Rectal smooth muscle tissue (tissue), 1 donor: ENCODE measurements at regions not wholly inside any gene's neighbourhood (a gene's known extent, or its start where the extent isn't known, plus 50 kb on each side); places are given as distances from the start of the nearest gene placed in this dataset.

Experiments used
- H3K27ac ChIP-seq: one replicate; pipeline ENCODE4 v1.7.0; 2013; ENCODE audit warnings: low read depth, low read length, inconsistent platforms
- H3K27me3 ChIP-seq: one replicate; pipeline ENCODE4 v1.7.0; 2013; ENCODE audit warnings: low read length; ENCODE audit not compliant: control insufficient read depth, insufficient read depth
- H3K36me3 ChIP-seq: one replicate; pipeline ENCODE4 v1.7.0; 2013; ENCODE audit warnings: low read length; ENCODE audit not compliant: control insufficient read depth, insufficient read depth
- H3K4me1 ChIP-seq: one replicate; pipeline ENCODE4 v1.7.0; 2013; ENCODE audit warnings: low read length; ENCODE audit not compliant: control insufficient read depth, insufficient read depth
- H3K4me3 ChIP-seq: one replicate; pipeline ENCODE4 v1.7.0; 2013; ENCODE audit warnings: low read length
- H3K9ac ChIP-seq: one replicate; pipeline ENCODE4 v1.7.0; 2013; ENCODE audit warnings: low read length

GRCh38 chr2:12287220-12287751 is 429.4 kb upstream of the TRIB2 start:
- Histone ChIP-seq H3K27ac (peak overlapping the region; percentile 29), H3K27me3 (no peaks in the 10 kb centered on the region), H3K4me1 (peaks cover 3% of the 10 kb centered on the region), H3K9ac (no peak overlapping the region), H3K4me3 (no peak overlapping the region), H3K36me3 (no peaks in the 10 kb centered on the region)

GRCh38 chr2:12288048-12288447 is 428.7 kb upstream of the TRIB2 start:
- Histone ChIP-seq H3K27ac (no peak overlapping the region), H3K4me3 (no peak overlapping the region), H3K4me1 (peaks cover 3% of the 10 kb centered on the region), H3K9ac (no peak overlapping the region), H3K36me3 (no peaks in the 10 kb centered on the region), H3K27me3 (no peaks in the 10 kb centered on the region)

- no peaks in the 10 kb centered on the region for H3K27me3 ChIP-seq
- H3K4me1 ChIP-seq = peaks cover 3% of the 10 kb centered on the region
- H3K4me3 ChIP-seq = no peak overlapping the region
- no peak overlapping the region for H3K9ac ChIP-seq
- no peak overlapping the region for H3K27ac ChIP-seq
- H3K36me3 ChIP-seq = no peaks in the 10 kb centered on the region
Observed at GRCh38 chr2:12289120-12289802, 427.5 kb upstream of the TRIB2 start.

GRCh38 chr2:12291303-12291702 is 425.4 kb upstream of the TRIB2 start:
- Histone ChIP-seq H3K9ac (no peak overlapping the region), H3K27ac (no peak overlapping the region), H3K27me3 (no peaks in the 10 kb centered on the region), H3K36me3 (no peaks in the 10 kb centered on the region), H3K4me3 (no peak overlapping the region), H3K4me1 (peaks cover 3% of the 10 kb centered on the region)

GRCh38 chr2:12293874-12294273 is 422.9 kb upstream of the TRIB2 start:
- Histone ChIP-seq H3K36me3 (no peaks in the 10 kb centered on the region), H3K4me3 (no peak overlapping the region), H3K4me1 (peaks cover 1% of the 10 kb centered on the region), H3K27me3 (no peaks in the 10 kb centered on the region), H3K27ac (no peak overlapping the region), H3K9ac (no peak overlapping the region)

- Histone ChIP-seq H3K4me3 (no peak overlapping the region), H3K27ac (no peak overlapping the region), H3K4me1 (no peaks in the 10 kb centered on the region), H3K27me3 (no peaks in the 10 kb centered on the region), H3K36me3 (no peaks in the 10 kb centered on the region), H3K9ac (no peak overlapping the region)
Observed at GRCh38 chr2:12295856-12296519, 420.7 kb upstream of the TRIB2 start.

- Histone ChIP-seq H3K27ac (no peak overlapping the region), H3K4me1 (no peaks in the 10 kb centered on the region), H3K4me3 (no peak overlapping the region), H3K9ac (no peak overlapping the region), H3K27me3 (no peaks in the 10 kb centered on the region), H3K36me3 (no peaks in the 10 kb centered on the region)
Observed at GRCh38 chr2:12296915-12297314, 419.8 kb upstream of the TRIB2 start.

- no peak overlapping the region for H3K9ac ChIP-seq
- no peak overlapping the region for H3K27ac ChIP-seq
- no peak overlapping the region for H3K4me3 ChIP-seq
- no peaks in the 10 kb centered on the region for H3K36me3 ChIP-seq
- no peaks in the 10 kb centered on the region for H3K27me3 ChIP-seq
- no peaks in the 10 kb centered on the region for H3K4me1 ChIP-seq
Observed at GRCh38 chr2:12298352-12298751, 418.4 kb upstream of the TRIB2 start.

GRCh38 chr2:12299431-12299830 is 417.3 kb upstream of the TRIB2 start:
- H3K27me3 ChIP-seq = no peaks in the 10 kb centered on the region
- no peak overlapping the region for H3K27ac ChIP-seq

GRCh38 chr2:12300019-12300602 is 416.6 kb upstream of the TRIB2 start:
- no peaks in the 10 kb centered on the region for H3K27me3 ChIP-seq
- H3K4me1 ChIP-seq = no peaks in the 10 kb centered on the region
- H3K4me3 ChIP-seq = no peak overlapping the region
- no peak overlapping the region for H3K27ac ChIP-seq
- no peaks in the 10 kb centered on the region for H3K36me3 ChIP-seq
- no peak overlapping the region for H3K9ac ChIP-seq

More at GRCh38 chr2:12299431-12299830, 417.3 kb upstream of the TRIB2 start:
- Histone ChIP-seq H3K4me3 (no peak overlapping the region), H3K4me1 (no peaks in the 10 kb centered on the region), H3K36me3 (no peaks in the 10 kb centered on the region), H3K9ac (no peak overlapping the region)

- H3K4me3 ChIP-seq = no peak overlapping the region
- H3K27ac ChIP-seq = no peak overlapping the region
- no peaks in the 10 kb centered on the region for H3K4me1 ChIP-seq
- H3K9ac ChIP-seq = no peak overlapping the region
- no peaks in the 10 kb centered on the region for H3K36me3 ChIP-seq
- H3K27me3 ChIP-seq = no peaks in the 10 kb centered on the region
Observed at GRCh38 chr2:12300927-12301326, 415.8 kb upstream of the TRIB2 start.

- Histone ChIP-seq H3K27ac (no peak overlapping the region), H3K9ac (no peak overlapping the region), H3K4me1 (no peaks in the 10 kb centered on the region), H3K27me3 (no peaks in the 10 kb centered on the region), H3K36me3 (no peaks in the 10 kb centered on the region), H3K4me3 (no peak overlapping the region)
Observed at GRCh38 chr2:12302140-12302539, 414.6 kb upstream of the TRIB2 start.
